Prostate gland (tissue), 2 donors: ENCODE measurements at regions not wholly inside any gene's neighbourhood (a gene's known extent, or its start where the extent isn't known, plus 50 kb on each side); places are given as distances from the start of the nearest gene placed in this dataset.

Source experiments
- CTCF ChIP-seq, 4 experiments: fragments of 200-600 bp in 2 of 4; fragments of 450-650 bp in 2 of 4; sonication (generic) in 2 of 4; IDR thresholded peaks; 1 replicate in 3 of 4; 2 replicates in 1 of 4; pipeline ENCODE4 v1.5.1; 2016 to 2019; ENCODE audit warnings: antibody characterized with exemption in 4 of 4, mild to moderate bottlenecking in 2 of 4, moderate library complexity in 2 of 4
- POLR2A ChIP-seq: fragments of 450-650 bp; IDR thresholded peaks from one replicate; pipeline ENCODE4 v1.6.1; 2016; ENCODE audit warnings: antibody characterized with exemption, mild to moderate bottlenecking
- POLR2AphosphoS5 ChIP-seq: sonication (generic); formaldehyde crosslinking; IDR thresholded peaks from one replicate; pipeline ENCODE4 v1.6.1; 2017; ENCODE audit warnings: antibody characterized with exemption

- no peak for TF ChIP-seq CTCF (IDR thresholded peaks at IDR 0.05)
- TF ChIP-seq POLR2A, result no peak
- no peak for TF ChIP-seq POLR2AphosphoS5
These were observed 157.5 kb upstream of the SPIN4 start for GRCh38 chrX:63508668-63509067.
